Ascending aorta (tissue), 2 donors: ENCODE measurements at regions not wholly inside any gene's neighbourhood (a gene's known extent, or its start where the extent isn't known, plus 50 kb on each side); places are given as distances from the start of the nearest gene placed in this dataset.

ENCODE experiments used
- DNase-seq, 2 donors: peaks; one replicate each; pipeline ENCODE4 v3.0.0-alpha.2; 2019; ENCODE audit warnings: low spot score in 2 of 2
- H3K27ac ChIP-seq, 2 donors: fragments of 200-600 bp; sonication (generic); one replicate each; pipeline ENCODE4 v1.5.1; 2016 to 2017; ENCODE audit warnings: mild to moderate bottlenecking in 1 of 2
- H3K27me3 ChIP-seq: fragments of 200-600 bp; sonication (generic); one replicate; pipeline ENCODE4 v1.5.1; 2017
- H3K36me3 ChIP-seq, 2 donors: fragments of 200-600 bp; sonication (generic); one replicate each; pipeline ENCODE4 v1.5.1; 2016
- H3K4me1 ChIP-seq, 2 donors: fragments of 200-600 bp; sonication (generic); one replicate each; pipeline ENCODE4 v1.5.1; 2016 to 2017; ENCODE audit warnings: mild to moderate bottlenecking in 1 of 2
- H3K4me3 ChIP-seq, 2 donors: fragments of 200-600 bp; sonication (generic); one replicate each; pipeline ENCODE4 v1.5.1; 2016 to 2017; ENCODE audit warnings: mild to moderate bottlenecking in 1 of 2
- H3K9me3 ChIP-seq, 2 donors: fragments of 200-600 bp; sonication (generic); one replicate each; pipeline ENCODE4 v1.5.1; 2016
- intact Hi-C: fragments of 100-400 bp; cut with DNase I; formaldehyde crosslinking; loops from one replicate; pipeline ENCODE4 v1.15.1; 2023
- TF ChIP-seq, protein P1 (sequence below), 3 experiments: fragments of 200-600 bp in 2 of 3; fragments of 450-650 bp in 1 of 3; sonication (generic) in 2 of 3; IDR thresholded peaks; one replicate each; pipeline ENCODE4 v1.5.1; 2016 to 2019; ENCODE audit warnings: antibody characterized with exemption in 3 of 3, mild to moderate bottlenecking in 1 of 3, moderate library complexity in 1 of 3

DNA sequence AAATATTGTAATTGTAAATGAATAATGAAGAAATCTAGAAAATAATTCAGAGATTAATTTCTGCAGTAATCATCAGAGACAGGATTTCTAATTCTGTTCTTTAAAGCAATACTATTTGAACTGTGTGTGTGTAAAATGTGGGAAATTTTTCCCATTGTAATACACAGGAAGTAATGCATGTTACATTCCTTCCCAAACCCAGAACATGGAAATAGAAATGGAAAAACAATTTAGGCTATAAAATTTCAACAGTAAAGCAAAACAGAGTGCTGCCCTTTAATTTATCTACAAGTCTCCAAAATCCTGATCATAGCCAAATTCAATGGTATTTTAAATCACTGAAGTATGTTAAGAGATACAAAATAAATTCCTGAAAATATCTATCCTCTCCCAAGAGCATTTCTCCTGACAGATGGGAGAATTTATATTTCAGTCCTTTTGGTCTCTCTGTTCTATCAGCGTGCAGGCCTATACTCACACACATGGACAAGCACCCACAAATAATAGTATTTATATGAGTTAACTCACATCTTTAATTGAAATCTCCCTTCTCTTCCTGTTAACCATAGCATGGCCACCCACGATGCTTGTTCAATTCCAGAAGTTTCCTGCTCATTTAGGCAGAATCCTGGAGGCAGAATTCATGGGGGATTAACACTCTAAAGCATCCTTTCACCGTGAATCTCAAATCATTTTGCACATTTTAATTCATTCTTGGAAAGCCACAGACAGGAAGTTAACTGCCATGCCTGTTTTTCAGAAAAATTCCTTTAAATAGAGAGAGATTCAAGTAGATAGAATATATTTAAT lies 1465.4 kb upstream of the FLRT2 start:
- no peaks in the 10 kb centered on the region for H3K4me1 ChIP-seq
- H3K27ac ChIP-seq = no peak overlapping the region
- H3K27me3 ChIP-seq = no peaks in the 10 kb centered on the region
- H3K4me3 ChIP-seq = no peak overlapping the region
- H3K9me3 ChIP-seq = no peaks in the 10 kb centered on the region
- intact Hi-C loops = no loop called here
- no peak for DNase-seq
- no peaks in the 10 kb centered on the region for H3K36me3 ChIP-seq
- TF ChIP-seq, protein P1, sequence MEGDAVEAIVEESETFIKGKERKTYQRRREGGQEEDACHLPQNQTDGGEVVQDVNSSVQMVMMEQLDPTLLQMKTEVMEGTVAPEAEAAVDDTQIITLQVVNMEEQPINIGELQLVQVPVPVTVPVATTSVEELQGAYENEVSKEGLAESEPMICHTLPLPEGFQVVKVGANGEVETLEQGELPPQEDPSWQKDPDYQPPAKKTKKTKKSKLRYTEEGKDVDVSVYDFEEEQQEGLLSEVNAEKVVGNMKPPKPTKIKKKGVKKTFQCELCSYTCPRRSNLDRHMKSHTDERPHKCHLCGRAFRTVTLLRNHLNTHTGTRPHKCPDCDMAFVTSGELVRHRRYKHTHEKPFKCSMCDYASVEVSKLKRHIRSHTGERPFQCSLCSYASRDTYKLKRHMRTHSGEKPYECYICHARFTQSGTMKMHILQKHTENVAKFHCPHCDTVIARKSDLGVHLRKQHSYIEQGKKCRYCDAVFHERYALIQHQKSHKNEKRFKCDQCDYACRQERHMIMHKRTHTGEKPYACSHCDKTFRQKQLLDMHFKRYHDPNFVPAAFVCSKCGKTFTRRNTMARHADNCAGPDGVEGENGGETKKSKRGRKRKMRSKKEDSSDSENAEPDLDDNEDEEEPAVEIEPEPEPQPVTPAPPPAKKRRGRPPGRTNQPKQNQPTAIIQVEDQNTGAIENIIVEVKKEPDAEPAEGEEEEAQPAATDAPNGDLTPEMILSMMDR (IDR thresholded peaks at IDR 0.05) = no peak

DNA sequence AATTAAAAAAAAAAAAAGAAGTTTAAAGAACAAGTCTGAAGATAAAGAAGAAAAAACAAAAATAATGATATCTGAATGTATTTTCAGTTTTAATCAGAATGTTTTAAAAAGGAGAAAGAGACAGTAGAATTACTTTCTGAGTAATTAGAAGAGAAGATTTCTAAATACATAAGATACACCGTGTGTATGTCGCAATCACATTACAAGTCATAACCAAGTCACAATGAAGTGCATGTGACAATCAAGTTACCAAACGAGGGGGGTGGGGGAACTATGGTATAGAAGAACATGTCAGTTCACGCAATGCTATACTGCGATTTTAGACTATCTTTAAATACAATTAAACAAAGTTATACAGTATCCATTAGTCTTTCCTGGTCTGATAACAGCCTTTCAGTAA lies 1464.1 kb upstream of the FLRT2 start:
- no peaks in the 10 kb centered on the region for H3K4me1 ChIP-seq
- no peak for DNase-seq
- H3K27me3 ChIP-seq = no peaks in the 10 kb centered on the region
- H3K4me3 ChIP-seq = no peak overlapping the region
- intact Hi-C loops = no loop called here
- H3K27ac ChIP-seq = no peak overlapping the region
- TF ChIP-seq, protein P1 (IDR thresholded peaks at IDR 0.05) = no peak
- H3K36me3 ChIP-seq = no peaks in the 10 kb centered on the region
- no peaks in the 10 kb centered on the region for H3K9me3 ChIP-seq

DNA sequence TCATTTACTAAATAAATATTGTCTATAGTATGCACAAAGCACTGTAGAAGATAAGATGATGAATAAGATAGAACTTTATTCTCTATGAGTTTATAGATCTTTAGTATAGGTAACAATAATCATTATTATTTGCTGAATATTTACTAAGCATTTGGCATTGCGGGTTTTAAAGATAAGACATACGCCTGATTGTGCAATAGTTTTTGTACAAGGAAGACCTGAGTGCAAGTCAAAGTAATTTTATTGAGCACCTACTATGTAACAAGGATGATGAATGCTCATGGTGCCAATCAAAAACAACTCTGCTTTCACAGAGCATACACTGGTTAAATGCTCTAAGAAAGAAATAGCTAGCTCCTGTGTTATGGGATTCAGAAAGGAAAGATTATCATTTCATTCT lies 1461.7 kb upstream of the FLRT2 start:
- TF ChIP-seq, protein P1 (IDR thresholded peaks at IDR 0.05) = no peak
- Histone ChIP-seq H3K4me3 (no peak overlapping the region), H3K4me1 (no peaks in the 10 kb centered on the region), H3K27ac (no peak overlapping the region), H3K9me3 (no peaks in the 10 kb centered on the region), H3K27me3 (no peaks in the 10 kb centered on the region), H3K36me3 (no peaks in the 10 kb centered on the region)
- DNase-seq = no peak
- intact Hi-C loops = no loop called here

DNA sequence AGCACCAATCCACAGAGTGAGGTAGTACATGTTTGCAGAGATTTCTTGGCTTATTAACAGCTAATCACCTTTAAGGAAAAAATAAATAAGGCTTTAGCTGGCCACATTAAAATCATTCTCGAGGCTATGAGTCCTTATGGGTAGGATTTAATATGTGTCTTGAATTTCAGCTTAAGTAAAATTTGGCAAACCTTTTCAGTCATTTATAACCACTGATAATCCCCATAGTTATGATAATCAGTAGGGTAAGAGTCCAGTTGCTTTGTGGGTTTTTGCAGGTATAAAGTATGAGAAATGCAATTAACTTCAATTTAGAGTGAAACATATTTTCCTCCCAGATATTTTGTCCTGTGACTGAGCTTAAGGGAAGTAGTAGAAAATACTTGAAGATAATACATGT lies 1458.9 kb upstream of the FLRT2 start:
- Histone ChIP-seq H3K27me3 (no peaks in the 10 kb centered on the region), H3K4me1 (no peaks in the 10 kb centered on the region), H3K4me3 (no peak overlapping the region), H3K27ac (no peak overlapping the region), H3K36me3 (no peaks in the 10 kb centered on the region), H3K9me3 (no peaks in the 10 kb centered on the region)
- intact Hi-C loops = no loop called here
- TF ChIP-seq, protein P1 (IDR thresholded peaks at IDR 0.05) = no peak
- no peak for DNase-seq

DNA sequence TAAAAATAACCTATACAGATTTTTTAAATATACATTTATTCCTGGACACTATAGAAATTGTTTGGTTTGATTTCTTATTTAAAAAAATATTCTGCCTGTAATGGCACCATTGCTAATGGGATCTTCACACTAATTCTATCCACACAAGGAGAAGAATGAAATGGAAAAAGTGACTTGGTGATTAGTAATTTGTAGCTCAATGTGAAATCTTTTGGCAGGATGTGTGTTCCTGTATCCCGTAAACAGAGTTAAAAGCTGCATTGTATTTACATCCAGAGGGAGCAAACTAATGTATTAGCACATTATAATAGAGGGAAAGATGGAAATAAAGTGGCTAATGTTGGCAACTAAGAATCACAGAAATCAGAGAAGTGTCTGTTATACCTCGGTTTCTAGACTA lies 1455.3 kb upstream of the FLRT2 start:
- H3K27me3 ChIP-seq = no peaks in the 10 kb centered on the region
- H3K36me3 ChIP-seq = no peaks in the 10 kb centered on the region
- DNase-seq = no peak
- H3K4me1 ChIP-seq = no peaks in the 10 kb centered on the region
- TF ChIP-seq, protein P1 (IDR thresholded peaks at IDR 0.05) = no peak
- H3K27ac ChIP-seq = no peak overlapping the region
- intact Hi-C loops = no loop called here
- H3K9me3 ChIP-seq = no peaks in the 10 kb centered on the region
- H3K4me3 ChIP-seq = no peak overlapping the region
